GM12878 (cell line): ENCODE measurements at regions not wholly inside any gene's neighbourhood (a gene's known extent, or its start where the extent isn't known, plus 50 kb on each side); places are given as distances from the start of the nearest gene placed in this dataset.

Source experiments
- ATAC-seq: fragments of 200-7000 bp; cut with Tn5 transposase; 3 replicates; pipeline ENCODE4 v1.9.1; 2020; ENCODE audit warnings: mild to moderate bottlenecking, moderate library complexity
- BruUV-seq: library from RNA; stranded (reverse); fragments of 400-500 nt; replicated peaks from 2 replicates; lab custom pipeline; 2021; lab: Mats Ljungman, UMichigan
- CTCF ChIA-PET: fragments of 300-600 bp; sonication (Branson Sonifier 250); formaldehyde crosslinking; extraction: SDS; loops from one replicate; lab custom pipeline; 2021; ENCODE audit warnings: inconsistent platforms; lab: Yijun Ruan, JAX
- POLR2A ChIA-PET: fragments of 350-600 bp; formaldehyde crosslinking; extraction: SDS; loops from one replicate; lab custom pipeline; 2021; ENCODE audit warnings: inconsistent platforms; lab: Charles Lee
- RAD21 ChIA-PET: fragments of 300-600 bp; sonication (Branson Sonifier 250); formaldehyde crosslinking; loops from one replicate; lab custom pipeline; 2023; ENCODE audit warnings: antibody characterized with exemption; ENCODE audit not compliant: unreplicated experiment; lab: Charles Lee
- SMC1A ChIA-PET: fragments of 300-600 bp; sonication (Branson Sonifier 250); formaldehyde crosslinking; loops from one replicate; lab custom pipeline; 2023; ENCODE audit not compliant: unreplicated experiment, uncharacterized antibody; lab: Charles Lee
- DNase-seq: peaks from one replicate; pipeline ENCODE4 v3.0.0-alpha.2; 2011; ENCODE audit warnings: low read depth, low spot score
- FAIRE-seq: peaks from 3 replicates; lab custom pipeline; 2011; peaks lifted over from hg19 to GRCh38; lab: Jason Lieb, UNC
- H2AFZ ChIP-seq: 2 replicates; pipeline ENCODE4 v1.6.0; 2011; ENCODE audit warnings: low read depth, low read length, control low read depth; ENCODE audit not compliant: control insufficient read depth
- H3K27ac ChIP-seq: 2 replicates; pipeline ENCODE4 v1.5.1; 2011; ENCODE audit warnings: control low read depth; ENCODE audit not compliant: control insufficient read depth, insufficient read depth
- H3K27me3 ChIP-seq, 2 experiments: replicated peaks in 1 of 2; 2 replicates each; pipeline versions ENCODE4 v1.6.0 to v1.6.1; 2011; ENCODE audit warnings: low read length in 1 of 2; ENCODE audit not compliant: control insufficient read depth in 2 of 2, insufficient read depth in 2 of 2
- H3K36me3 ChIP-seq, 2 experiments: 2 replicates each; pipeline ENCODE4 v1.5.1; 2011; ENCODE audit warnings: low read length in 1 of 2; ENCODE audit not compliant: control insufficient read depth in 2 of 2, insufficient read depth in 2 of 2
- H3K4me1 ChIP-seq: 2 replicates; pipeline ENCODE4 v1.6.1; 2011; ENCODE audit warnings: mild to moderate bottlenecking, low read length, moderate library complexity, mixed read lengths; ENCODE audit not compliant: control insufficient read depth, insufficient read depth
- H3K4me2 ChIP-seq: 2 replicates; pipeline ENCODE4 v1.6.0; 2011; ENCODE audit warnings: control low read depth; ENCODE audit not compliant: control insufficient read depth, insufficient read depth
- H3K4me3 ChIP-seq: fragments of 200-600 bp; sonication (generic); 2 replicates; pipeline ENCODE4 v1.5.1; 2016
- H3K79me2 ChIP-seq: 2 replicates; pipeline ENCODE4 v1.6.0; 2011; ENCODE audit warnings: low read length; ENCODE audit not compliant: control insufficient read depth, insufficient read depth
- H3K9ac ChIP-seq: 2 replicates; pipeline ENCODE4 v1.8.0; 2011; ENCODE audit warnings: low read length, control low read depth, mixed read lengths; ENCODE audit not compliant: control insufficient read depth, insufficient read depth
- H3K9me3 ChIP-seq: replicated peaks from 3 replicates; pipeline ENCODE4 v1.5.1; 2011; ENCODE audit warnings: mild to moderate bottlenecking, low read length; ENCODE audit not compliant: control insufficient read depth, insufficient read depth
- H4K20me1 ChIP-seq: 2 replicates; pipeline ENCODE4 v1.6.0; 2011; ENCODE audit not compliant: control insufficient read depth, insufficient read depth
- ATF2 ChIP-seq: IDR thresholded peaks from 2 replicates; pipeline ENCODE4 v1.6.1; 2012; ENCODE audit warnings: low read length, inconsistent platforms
- ATF7 ChIP-seq: fragments of 450-650 bp; IDR thresholded peaks from 2 replicates; pipeline ENCODE4 v1.6.1; 2016; ENCODE audit warnings: low read depth, mild to moderate bottlenecking
- CBX3 ChIP-seq: fragments of 200-600 bp; sonication (generic); IDR thresholded peaks from 2 replicates; pipeline ENCODE4 v1.6.1; 2016; ENCODE audit warnings: low read depth, borderline replicate concordance
- CHD4 ChIP-seq: fragments of 200-600 bp; sonication (generic); IDR thresholded peaks from 2 replicates; pipeline ENCODE4 v1.6.1; 2016; ENCODE audit warnings: mild to moderate bottlenecking
- CTCF ChIP-seq, 3 experiments: IDR thresholded peaks in 2 of 3; conservative IDR thresholded peaks in 1 of 3; 2 replicates each; pipeline ENCODE4 v1.5.1; 2011; ENCODE audit warnings: low read depth in 3 of 3, low read length in 3 of 3, mild to moderate bottlenecking in 3 of 3, control low read depth in 2 of 3, moderate library complexity in 2 of 3, inconsistent platforms in 1 of 3, mixed read lengths in 1 of 3; ENCODE audit not compliant: control insufficient read depth in 2 of 3, insufficient read depth in 1 of 3; ENCODE audit errors: extremely low read depth in 1 of 3
- EED ChIP-seq: sonication (generic); IDR thresholded peaks from 2 replicates; pipeline ENCODE4 v1.6.1; 2016; ENCODE audit warnings: antibody characterized with exemption, low read depth
- IKZF1 ChIP-seq: fragments of 450-650 bp; conservative IDR thresholded peaks from 2 replicates; pipeline ENCODE4 v1.6.1; 2017; ENCODE audit warnings: antibody characterized with exemption, mild to moderate bottlenecking
- MEF2B ChIP-seq: fragments of 450-650 bp; IDR thresholded peaks from 2 replicates; pipeline ENCODE4 v1.6.1; 2018; ENCODE audit warnings: mild to moderate bottlenecking, moderate library complexity; ENCODE audit not compliant: partially characterized antibody, poor library complexity, severe bottlenecking
- PKNOX1 ChIP-seq: fragments of 450-650 bp; IDR thresholded peaks from 2 replicates; pipeline ENCODE4 v1.6.1; 2016; ENCODE audit warnings: mild to moderate bottlenecking
- RBBP5 ChIP-seq: fragments of 200-600 bp; sonication (generic); conservative IDR thresholded peaks from 2 replicates; pipeline ENCODE4 v1.6.1; 2016
- RCOR1 ChIP-seq: conservative IDR thresholded peaks from 2 replicates; pipeline ENCODE4 v1.6.1; 2012; ENCODE audit warnings: low read depth, low read length, improper control_type of control experiment
- SIN3A ChIP-seq: IDR thresholded peaks from 2 replicates; pipeline ENCODE4 v1.6.1; 2012; ENCODE audit warnings: low read depth, low read length, improper control_type of control experiment
- SUPT20H ChIP-seq: IDR thresholded peaks from 2 replicates; pipeline ENCODE4 v1.6.1; 2011; ENCODE audit warnings: low read depth, mild to moderate bottlenecking, low read length, moderate library complexity, borderline replicate concordance; ENCODE audit not compliant: control insufficient read depth
- TCF3 ChIP-seq: IDR thresholded peaks from 2 replicates; pipeline ENCODE4 v1.6.1; 2012; ENCODE audit warnings: low read depth, mild to moderate bottlenecking, low read length, borderline replicate concordance; ENCODE audit not compliant: insufficient read depth
- USF1 ChIP-seq: IDR thresholded peaks from 2 replicates; pipeline ENCODE4 v1.6.1; 2011; ENCODE audit warnings: borderline replicate concordance, low read depth, mild to moderate bottlenecking, moderate library complexity, mixed read lengths, low read length; ENCODE audit not compliant: insufficient read depth; ENCODE audit errors: extremely low read length
- YBX1 ChIP-seq: fragments of 450-650 bp; IDR thresholded peaks from 2 replicates; pipeline ENCODE4 v1.6.1; 2016; ENCODE audit warnings: antibody characterized with exemption
- YY1 ChIP-seq: IDR thresholded peaks from 2 replicates; pipeline ENCODE4 v1.6.1; 2011; ENCODE audit warnings: low read depth, mild to moderate bottlenecking, low read length
- WGBS: methylation state at CpG from one replicate; pipeline ENCODE4 v1.1.6; 2016; ENCODE audit warnings: low lambda C conversion rate; ENCODE audit not compliant: insufficient replicate concordance, insufficient coverage; ENCODE audit errors: missing lambda C conversion rate; 5-methylcytosine and 5-hydroxymethylcytosine counted together
- in situ Hi-C: fragments of 300-500 bp; cut with MboI; formaldehyde crosslinking; loops from 9 replicates; pipeline ENCODE4 v1.14.3; 2018; ENCODE audit warnings: mixed read lengths
- intact Hi-C: fragments of 100-400 bp; cut with micrococcal nuclease; formaldehyde crosslinking; loops from one replicate; pipeline ENCODE4 v1.14.2; 2022; ENCODE audit not compliant: unreplicated experiment

- Histone ChIP-seq H3K4me3 (no peak overlapping the region), H3K27ac (no peak overlapping the region), H3K4me1 (no peaks in the 10 kb centered on the region), H3K79me2 (no peaks in the 10 kb centered on the region), H3K36me3 (no peaks in the 10 kb centered on the region), H3K9me3 (no peaks in the 10 kb centered on the region), H3K27me3 (no peaks in the 10 kb centered on the region), H3K9ac (no peak overlapping the region), H3K4me2 (no peak overlapping the region), H2AFZ (no peak overlapping the region), H4K20me1 (no peaks in the 10 kb centered on the region)
- SMC1A ChIA-PET = interaction anchor here (0.9 to 1.7 kb wide), 4 partner anchors 10 to 294 kb away, joined by 3 to 4 read pairs (median 3); no protein-coding TSS in a partner anchor
- RAD21 ChIA-PET = interaction anchor here (1.1 kb wide), 1 partner anchor 132 kb away, joined by 4 read pairs; no protein-coding TSS in a partner anchor
- WGBS = 0% methylated on average over 2 of the region's 2 CpGs
- no peak for ATAC-seq
- no TSS peak for BruUV-seq
- FAIRE-seq = no peak
- POLR2A ChIA-PET = no interaction called here
- DNase-seq = no peak
- intact Hi-C loops (no loop called here), in situ Hi-C loops (loop anchor here (25.0 kb wide), 1 partner anchor 1621 kb away; the partner anchor contains the start of gene LRFN5)
- no peak for TF ChIP-seq SIN3A
- TF ChIP-seq CBX3 = no peak
- no peak for TF ChIP-seq IKZF1
- TF ChIP-seq YBX1 = no peak
- no peak for TF ChIP-seq CTCF (IDR thresholded peaks at IDR 0.05 in 2 of 3, conservative IDR thresholded peaks at IDR 0.05 in 1 of 3; ENCODE audit: control insufficient read depth in 2 of 3, extremely low read depth in 1 of 3, insufficient read depth in 1 of 3, low read depth in 3 of 3, low read length in 3 of 3)
- no peak for TF ChIP-seq PKNOX1
- TF ChIP-seq SUPT20H = no peak
- TF ChIP-seq ATF2 = no peak
- no peak for TF ChIP-seq CHD4
- no peak for TF ChIP-seq YY1
- no peak for TF ChIP-seq MEF2B
- no peak for TF ChIP-seq USF1
- no peak for TF ChIP-seq EED
- TF ChIP-seq TCF3 = no peak
- TF ChIP-seq RBBP5 = no peak
- no peak for TF ChIP-seq RCOR1
- TF ChIP-seq ATF7 = no peak
- CTCF ChIA-PET = interaction anchor here (0.6 to 0.7 kb wide), 2 partner anchors 8 to 39 kb away, joined by 3 read pairs; no protein-coding TSS in a partner anchor
Observed at GRCh38 chr14:39991041-39991440, 558.8 kb upstream of the FBXO33 start.
